NCI-H1092 (cell line): ENCODE measurements at regions not wholly inside any gene's neighbourhood (a gene's known extent, or its start where the extent isn't known, plus 50 kb on each side); places are given as distances from the start of the nearest gene placed in this dataset.

Source experiments
- DNase-seq: peaks from one replicate; lab custom pipeline; 2025; lab: John Stamatoyannopoulos, UW

DNA sequence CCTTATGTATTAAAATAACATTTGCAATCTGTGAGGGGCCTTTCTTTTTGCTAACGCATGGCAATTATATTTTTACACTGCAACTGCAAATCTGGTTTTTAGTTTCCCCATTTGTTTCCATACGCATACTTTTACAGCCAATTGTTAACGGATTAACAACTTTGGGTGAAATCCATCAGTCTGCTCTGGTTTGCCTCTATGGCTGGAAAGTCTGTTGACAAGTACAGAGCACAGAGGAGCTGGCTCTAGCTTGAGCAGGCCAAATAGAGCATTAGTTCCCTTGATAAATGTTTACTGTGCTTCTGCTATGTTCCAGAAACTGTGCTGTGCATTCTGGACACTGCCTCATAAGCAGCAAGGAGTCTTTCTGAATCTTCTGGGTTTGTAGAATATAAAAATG lies 400.4 kb upstream of the KIF2A start:
- DNase-seq = no peak

GRCh38 chr5:61906820-61907219 lies 399.2 kb upstream of the KIF2A start:
- DNase-seq = no peak

DNA sequence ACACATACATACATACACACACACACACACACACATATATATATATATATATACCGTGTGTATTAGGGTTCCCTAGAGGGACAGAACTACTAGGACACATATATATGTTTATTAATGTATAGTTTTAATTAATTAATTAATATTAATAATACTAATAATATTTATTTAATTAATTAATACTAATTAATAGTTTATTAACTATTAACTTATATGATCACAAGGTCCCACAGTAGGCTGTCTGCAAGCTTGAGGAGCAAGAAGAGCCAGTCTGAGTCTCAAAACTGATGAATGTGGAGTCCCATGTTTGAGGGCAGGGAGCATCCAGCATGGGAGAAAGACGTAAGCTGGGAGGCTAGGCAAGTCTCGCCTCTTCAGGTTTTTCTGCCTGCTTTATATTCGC lies 398.0 kb upstream of the KIF2A start:
- no peak for DNase-seq

DNA sequence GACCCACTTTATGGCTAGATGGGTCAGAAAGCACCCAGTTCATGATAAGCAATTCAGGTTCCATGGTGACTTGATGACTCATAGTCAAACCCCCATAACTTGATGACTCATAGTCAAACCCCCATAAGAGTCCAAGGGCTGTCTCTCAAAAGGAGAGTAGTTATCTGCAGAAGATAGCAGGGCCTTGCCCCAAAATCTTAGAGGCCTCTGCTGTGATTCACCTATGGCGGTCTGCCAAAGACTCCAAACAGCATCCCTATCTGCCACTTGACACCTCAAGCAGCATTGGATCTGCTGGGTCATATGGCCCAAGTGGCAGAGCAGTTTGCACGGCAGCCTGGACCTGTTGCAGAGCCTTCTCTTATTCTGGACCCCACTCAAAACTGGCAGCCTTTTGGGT lies 395.2 kb upstream of the KIF2A start:
- DNase-seq = no peak

DNA sequence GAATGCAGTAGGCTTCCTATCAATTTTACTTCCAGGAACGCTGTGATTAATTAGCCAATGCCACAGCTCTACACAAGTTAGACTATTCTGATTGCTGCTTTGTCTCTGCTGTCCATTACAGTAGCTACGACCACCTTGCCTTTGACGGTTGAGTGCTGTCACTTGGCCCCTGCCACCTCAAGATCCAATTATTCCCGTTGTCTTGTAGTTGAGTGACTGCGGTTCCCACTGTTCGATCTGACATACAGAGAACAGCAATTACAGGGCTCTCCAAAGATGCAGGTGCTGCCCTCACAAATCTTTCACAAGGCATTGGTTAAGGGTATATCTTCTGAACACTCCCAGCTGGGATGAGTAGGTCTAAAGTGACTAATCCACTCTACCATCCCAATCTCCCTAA lies 393.4 kb upstream of the KIF2A start:
- DNase-seq = no peak

- DNase-seq = no peak
Measured at GRCh38 chr5:61915646-61916045, 390.4 kb upstream of the KIF2A start.

- no peak for DNase-seq
Measured at GRCh38 chr5:61916621-61917620, 389.1 kb upstream of the KIF2A start.

- DNase-seq = no peak
Measured at GRCh38 chr5:61918611-61919010, 387.4 kb upstream of the KIF2A start.

GRCh38 chr5:61919920-61920319 lies 386.1 kb upstream of the KIF2A start:
- DNase-seq = peak; percentile 18

- no peak for DNase-seq
Measured at GRCh38 chr5:61924251-61924650, 381.8 kb upstream of the KIF2A start.

DNA sequence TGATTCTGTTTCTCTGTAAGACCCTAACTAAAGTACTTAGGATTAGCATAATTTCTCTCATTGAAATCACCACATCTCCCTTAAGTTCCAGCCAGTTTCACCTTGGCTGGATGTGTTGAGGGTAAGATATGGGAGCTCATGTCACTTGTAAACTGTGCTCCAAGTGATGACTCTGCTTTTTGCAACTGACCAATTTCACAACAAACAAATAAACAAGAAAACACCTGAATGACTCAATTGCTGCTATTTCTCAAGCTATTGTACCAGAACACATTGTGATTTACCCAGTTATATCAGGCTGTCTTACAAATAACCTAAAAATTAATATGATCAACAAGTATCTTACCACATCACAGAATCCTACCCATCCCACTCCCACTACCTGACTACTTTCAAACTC lies 379.1 kb upstream of the KIF2A start:
- no peak for DNase-seq

GRCh38 chr5:61931236-61931635 lies 374.8 kb upstream of the KIF2A start:
- no peak for DNase-seq

GRCh38 chr5:61933787-61934626 lies 372.0 kb upstream of the KIF2A start:
- DNase-seq = peak; percentile 69

- no peak for DNase-seq
Measured at GRCh38 chr5:61941637-61942036, 364.4 kb upstream of the KIF2A start.

DNA sequence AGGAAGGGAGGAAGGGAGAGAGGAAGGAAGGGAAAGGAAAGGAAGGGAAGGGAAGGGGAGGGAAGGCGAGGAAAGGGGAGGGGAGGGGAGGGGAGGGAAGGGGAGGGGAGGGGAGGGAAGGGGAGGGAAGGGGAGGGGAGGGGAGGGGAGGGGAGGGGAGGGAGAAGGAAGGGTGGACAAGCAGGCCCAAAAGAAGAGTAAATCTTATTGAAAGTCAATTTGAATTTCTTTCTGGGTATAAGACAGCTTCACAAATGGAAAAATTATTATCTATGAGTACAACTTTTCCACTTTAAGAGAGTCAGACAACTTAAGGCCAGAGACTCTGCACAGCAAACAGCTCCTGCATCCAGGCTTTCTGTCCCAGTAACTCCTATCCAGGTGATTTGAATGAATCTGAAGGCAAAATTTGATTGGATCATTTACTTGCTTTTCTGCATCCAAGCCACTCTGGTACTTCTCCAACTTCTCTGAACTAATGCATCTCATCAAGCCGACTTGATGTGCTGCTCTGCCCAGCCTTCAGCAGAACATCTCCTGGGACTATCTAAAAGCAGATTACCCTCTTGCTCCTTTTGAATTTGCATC lies 363.4 kb upstream of the KIF2A start:
- DNase-seq = no peak

GRCh38 chr5:61943713-61944112 lies 362.3 kb upstream of the KIF2A start:
- DNase-seq = no peak

GRCh38 chr5:61948151-61948550 lies 357.9 kb upstream of the KIF2A start:
- no peak for DNase-seq

DNA sequence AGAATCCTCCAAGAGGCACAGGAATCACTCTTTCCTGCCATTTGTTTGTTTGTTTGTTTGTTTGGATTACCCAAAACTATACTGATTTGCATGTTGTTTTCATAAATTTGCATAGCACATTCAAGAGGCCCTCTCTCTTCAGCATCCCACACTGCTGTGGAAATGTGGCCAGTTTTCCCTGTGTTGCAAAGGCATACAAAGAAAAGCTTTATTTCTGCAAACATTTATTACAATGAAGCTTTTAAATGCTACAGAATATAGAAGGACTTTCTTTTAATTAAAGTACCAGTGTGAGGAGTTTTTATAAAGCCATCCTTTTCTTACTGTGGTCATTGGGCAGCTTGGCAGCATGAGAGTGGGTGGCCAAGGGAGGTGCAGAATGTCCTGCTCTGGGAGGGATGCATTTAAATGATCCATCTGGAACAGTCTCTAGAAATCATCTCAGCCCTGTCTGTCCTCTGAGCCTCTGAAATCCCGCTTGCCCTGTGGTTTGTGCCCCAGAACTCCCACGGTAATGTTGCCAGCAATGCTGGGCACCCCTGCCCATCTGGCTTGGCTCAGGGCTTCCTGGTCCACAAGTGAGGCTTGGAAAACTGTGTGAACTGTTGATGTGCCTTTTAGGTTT lies 356.8 kb upstream of the KIF2A start:
- DNase-seq = no peak

- DNase-seq = no peak
Measured at GRCh38 chr5:61949679-61950435, 356.1 kb upstream of the KIF2A start.

DNA sequence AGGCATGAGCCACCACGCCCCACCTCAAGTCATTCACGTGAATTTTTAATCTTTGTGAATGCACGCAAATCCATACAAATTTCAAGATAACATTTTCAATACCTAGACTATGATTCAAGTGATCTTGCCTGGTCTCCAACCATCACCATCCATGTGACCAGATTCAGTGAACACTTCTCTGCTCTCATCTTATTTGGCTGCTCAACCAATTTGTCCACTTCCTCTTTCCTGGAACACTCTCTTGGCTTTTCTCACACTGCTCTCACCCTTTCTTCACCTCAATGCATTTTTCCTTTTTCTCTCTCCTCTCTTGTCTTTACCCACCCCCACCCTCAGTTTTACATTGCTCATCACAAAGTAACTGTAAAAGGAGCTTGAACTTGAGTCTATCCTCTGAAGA lies 354.7 kb upstream of the KIF2A start:
- DNase-seq = no peak

- DNase-seq = no peak
Measured at GRCh38 chr5:61953913-61954312, 352.1 kb upstream of the KIF2A start.
